CD4-positive, alpha-beta T cell (primary cell): ENCODE measurements at regions not wholly inside any gene's neighbourhood (a gene's known extent, or its start where the extent isn't known, plus 50 kb on each side); places are given as distances from the start of the nearest gene placed in this dataset.

ENCODE experiments used
- ATAC-seq: fragments of 200-7000 bp; cut with Tn5 transposase; one replicate; pipeline ENCODE4 v1.10.0; 2022; ENCODE audit warnings: mild to moderate bottlenecking; ENCODE audit not compliant: poor library complexity
- CTCF ChIA-PET: fragments of 350-600 bp; sonication (Branson Sonifier 250); formaldehyde crosslinking; loops from one replicate; lab custom pipeline; 2021; ENCODE audit warnings: antibody characterized with exemption, inconsistent platforms; lab: Charles Lee
- POLR2A ChIA-PET: fragments of 350-600 bp; sonication (Branson Sonifier 250); formaldehyde crosslinking; loops from one replicate; lab custom pipeline; 2021; ENCODE audit warnings: antibody characterized with exemption, inconsistent platforms; lab: Charles Lee
- DNase-seq, 14 experiments: peaks; one replicate each; pipeline ENCODE4 v3.0.0-alpha.2; 2013 to 2020; ENCODE audit warnings: mixed read lengths in 2 of 14
- H3K27ac ChIP-seq, 2 donors: one replicate each; pipeline versions ENCODE4 v1.5.1 to v1.7.0; 2013; ENCODE audit warnings: low read length in 2 of 2, low read depth in 1 of 2, mild to moderate bottlenecking in 1 of 2
- H3K27me3 ChIP-seq, 2 experiments: 1 replicate in 1 of 2; 2 replicates in 1 of 2; pipeline versions ENCODE4 v1.6.1 to v1.7.0; 2013; ENCODE audit warnings: low read length in 2 of 2, control low read depth in 1 of 2, mild to moderate bottlenecking in 1 of 2, moderate library complexity in 1 of 2; ENCODE audit not compliant: insufficient read depth in 2 of 2, control insufficient read depth in 1 of 2
- H3K36me3 ChIP-seq: one replicate; pipeline ENCODE4 v1.6.1; 2013; ENCODE audit warnings: low read length, control low read depth; ENCODE audit not compliant: insufficient read depth
- H3K4me1 ChIP-seq: one replicate; pipeline ENCODE4 v1.6.1; 2013; ENCODE audit warnings: low read length, control low read depth; ENCODE audit not compliant: insufficient read depth
- H3K4me3 ChIP-seq: one replicate; pipeline ENCODE4 v1.5.1; 2013; ENCODE audit warnings: mild to moderate bottlenecking, low read length, moderate library complexity
- H3K9me3 ChIP-seq, 2 experiments: 1 replicate in 1 of 2; 2 replicates in 1 of 2; pipeline versions ENCODE4 v1.6.1 to v1.7.0; 2013; ENCODE audit warnings: low read length in 2 of 2, mild to moderate bottlenecking in 2 of 2, control low read depth in 1 of 2, moderate library complexity in 1 of 2; ENCODE audit not compliant: control insufficient read depth in 1 of 2, insufficient read depth in 1 of 2
- H3K27ac Mint-ChIP-seq: one replicate; pipeline ENCODE4 v1.8.0; 2020; ENCODE audit warnings: mixed read lengths
- H3K27me3 Mint-ChIP-seq: one replicate; pipeline ENCODE4 v1.8.0; 2021; ENCODE audit warnings: mixed read lengths
- H3K36me3 Mint-ChIP-seq: one replicate; pipeline ENCODE4 v1.8.0; 2021; ENCODE audit warnings: low read depth, mixed read lengths
- H3K4me1 Mint-ChIP-seq: one replicate; pipeline ENCODE4 v1.8.0; 2021; ENCODE audit warnings: low read depth, mixed read lengths
- H3K4me3 Mint-ChIP-seq: one replicate; pipeline ENCODE4 v1.8.0; 2020; ENCODE audit warnings: mild to moderate bottlenecking, mixed read lengths
- H3K9me3 Mint-ChIP-seq: one replicate; pipeline ENCODE4 v1.8.0; 2020; ENCODE audit warnings: mixed read lengths
- intact Hi-C, 2 experiments: fragments of 100-400 bp; cut with DNase I in 1 of 2; cut with micrococcal nuclease in 1 of 2; formaldehyde crosslinking; loops; one replicate each; pipeline versions ENCODE4 v1.15.1 to v1.9.0; 2023 to 2025; cut with DNase I, micrococcal nuclease
- TF ChIP-seq, protein P1 (sequence below): fragments of 200-600 bp; IDR thresholded peaks from one replicate; pipeline ENCODE4 v1.8.0; 2022; ENCODE audit warnings: antibody characterized with exemption, mild to moderate bottlenecking

DNA sequence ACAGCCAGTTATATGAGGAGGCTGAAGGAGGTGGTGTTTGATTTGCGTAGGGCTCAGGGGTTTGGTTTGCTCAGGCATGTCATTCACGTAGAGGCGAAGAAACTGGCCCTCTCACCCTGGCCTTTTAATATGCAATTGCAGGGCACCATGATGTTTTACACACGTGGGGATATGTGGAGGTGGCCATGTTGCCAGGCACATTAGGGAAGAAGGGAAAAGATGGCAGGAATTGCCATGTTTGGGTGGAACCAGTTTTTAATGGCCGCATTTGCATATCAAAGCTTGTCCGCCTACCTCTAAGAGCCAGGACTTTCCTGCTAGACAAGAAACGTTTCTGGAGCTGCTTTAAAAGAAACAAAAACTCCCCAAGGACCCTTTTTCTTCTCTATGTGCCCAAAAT is 1483.7 kb upstream of the GOT2 start:
- TF ChIP-seq, protein P1, sequence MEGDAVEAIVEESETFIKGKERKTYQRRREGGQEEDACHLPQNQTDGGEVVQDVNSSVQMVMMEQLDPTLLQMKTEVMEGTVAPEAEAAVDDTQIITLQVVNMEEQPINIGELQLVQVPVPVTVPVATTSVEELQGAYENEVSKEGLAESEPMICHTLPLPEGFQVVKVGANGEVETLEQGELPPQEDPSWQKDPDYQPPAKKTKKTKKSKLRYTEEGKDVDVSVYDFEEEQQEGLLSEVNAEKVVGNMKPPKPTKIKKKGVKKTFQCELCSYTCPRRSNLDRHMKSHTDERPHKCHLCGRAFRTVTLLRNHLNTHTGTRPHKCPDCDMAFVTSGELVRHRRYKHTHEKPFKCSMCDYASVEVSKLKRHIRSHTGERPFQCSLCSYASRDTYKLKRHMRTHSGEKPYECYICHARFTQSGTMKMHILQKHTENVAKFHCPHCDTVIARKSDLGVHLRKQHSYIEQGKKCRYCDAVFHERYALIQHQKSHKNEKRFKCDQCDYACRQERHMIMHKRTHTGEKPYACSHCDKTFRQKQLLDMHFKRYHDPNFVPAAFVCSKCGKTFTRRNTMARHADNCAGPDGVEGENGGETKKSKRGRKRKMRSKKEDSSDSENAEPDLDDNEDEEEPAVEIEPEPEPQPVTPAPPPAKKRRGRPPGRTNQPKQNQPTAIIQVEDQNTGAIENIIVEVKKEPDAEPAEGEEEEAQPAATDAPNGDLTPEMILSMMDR: no peak
- no peaks in the 10 kb centered on the region for H3K36me3 Mint-ChIP-seq
- Histone ChIP-seq H3K27ac (no peak overlapping the region), H3K4me1 (no peaks in the 10 kb centered on the region), H3K27me3 (no peaks in the 10 kb centered on the region), H3K4me3 (no peak overlapping the region), H3K36me3 (no peaks in the 10 kb centered on the region), H3K9me3 (peaks cover 14 to 21% of the 10 kb centered on the region in 2 experiments)
- ATAC-seq (no peak), DNase-seq (no peak)
- intact Hi-C loops: no loop called here
- H3K4me1 Mint-ChIP-seq: no peaks in the 10 kb centered on the region
- H3K27me3 Mint-ChIP-seq: no peaks in the 10 kb centered on the region
- H3K9me3 Mint-ChIP-seq: peaks cover 6% of the 10 kb centered on the region
- ChIA-PET CTCF (no interaction called here), POLR2A (no interaction called here)
- H3K27ac Mint-ChIP-seq: no peak overlapping the region
- H3K4me3 Mint-ChIP-seq: no peak overlapping the region

DNA sequence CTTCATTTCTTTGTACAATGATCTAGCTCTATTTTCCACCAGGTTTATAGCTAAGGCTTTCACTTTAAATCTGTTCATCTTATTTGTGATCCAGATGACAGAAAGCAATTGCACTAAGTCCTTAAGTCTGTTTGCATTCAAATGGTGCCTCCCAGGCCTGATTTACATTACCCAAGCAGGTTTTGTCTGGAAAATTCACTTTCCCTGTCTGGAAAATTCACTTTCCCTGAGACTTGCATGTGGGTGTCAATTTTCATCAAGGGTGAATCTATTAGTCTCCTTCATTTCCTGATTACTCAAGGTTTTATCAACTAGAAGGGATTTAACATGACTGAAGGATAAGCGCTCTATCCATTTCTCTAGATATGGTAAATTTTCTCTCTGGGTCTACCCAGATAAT is 1480.2 kb upstream of the GOT2 start:
- ATAC-seq (no peak), DNase-seq (no peak)
- TF ChIP-seq, protein P1: no peak
- POLR2A ChIA-PET: no interaction called here
- intact Hi-C loops: no loop called here
- Mint-ChIP-seq H3K4me1 (no peaks in the 10 kb centered on the region), H3K9me3 (peaks cover 11% of the 10 kb centered on the region), H3K36me3 (no peaks in the 10 kb centered on the region), H3K27me3 (no peaks in the 10 kb centered on the region), H3K4me3 (no peak overlapping the region), H3K27ac (no peak overlapping the region)
- peaks cover 9 to 13% of the 10 kb centered on the region in 2 experiments for H3K9me3 ChIP-seq
- no peaks in the 10 kb centered on the region for H3K36me3 ChIP-seq
- no peak overlapping the region for H3K4me3 ChIP-seq
- no peak overlapping the region for H3K27ac ChIP-seq
- no peaks in the 10 kb centered on the region for H3K27me3 ChIP-seq
- CTCF ChIA-PET: no interaction called here
- H3K4me1 ChIP-seq: no peaks in the 10 kb centered on the region

DNA sequence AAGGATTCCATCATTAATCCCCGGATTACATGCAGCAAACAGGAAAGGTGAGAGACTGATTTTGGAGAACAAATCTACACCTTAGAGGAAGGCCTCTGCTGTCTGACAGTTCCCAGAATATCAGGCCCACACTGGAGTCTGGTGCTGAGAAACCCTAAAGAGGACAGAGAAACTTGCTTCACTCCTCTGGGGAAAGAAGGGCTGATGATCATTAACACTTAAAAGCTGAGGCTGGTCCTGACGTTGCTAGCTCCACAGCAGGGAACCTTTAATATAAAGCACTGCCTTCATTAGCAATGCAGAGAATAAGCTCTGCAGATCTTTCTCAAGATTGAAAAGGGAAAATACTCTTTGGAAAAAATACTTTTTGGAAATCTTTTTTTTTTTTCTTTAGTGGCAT is 1472.4 kb upstream of the GOT2 start:
- Histone ChIP-seq H3K36me3 (no peaks in the 10 kb centered on the region), H3K27ac (no peak overlapping the region), H3K4me1 (no peaks in the 10 kb centered on the region), H3K27me3 (no peaks in the 10 kb centered on the region), H3K4me3 (no peak overlapping the region), H3K9me3 (peaks cover 6 to 18% of the 10 kb centered on the region in 2 experiments)
- TF ChIP-seq, protein P1: no peak
- CTCF ChIA-PET: no interaction called here
- intact Hi-C loops: no loop called here
- Mint-ChIP-seq H3K4me3 (no peak overlapping the region), H3K4me1 (no peaks in the 10 kb centered on the region), H3K27ac (no peak overlapping the region), H3K27me3 (no peaks in the 10 kb centered on the region), H3K9me3 (peaks cover 5% of the 10 kb centered on the region), H3K36me3 (no peaks in the 10 kb centered on the region)
- POLR2A ChIA-PET: no interaction called here
- ATAC-seq: no peak
- no peak for DNase-seq
